Trophoblast cell (in vitro differentiated cells and primary cell): ENCODE measurements at regions not wholly inside any gene's neighbourhood (a gene's known extent, or its start where the extent isn't known, plus 50 kb on each side); places are given as distances from the start of the nearest gene placed in this dataset.

Experiments used
- DNase-seq, 2 donors: peaks; one replicate each; pipeline ENCODE4 v3.0.0-alpha.2; 2016
- H2AFZ ChIP-seq: 2 replicates; pipeline ENCODE4 v1.6.1; 2013; ENCODE audit warnings: low read length, moderate library complexity, mild to moderate bottlenecking; ENCODE audit not compliant: insufficient read depth, poor library complexity
- H2AK5ac ChIP-seq: 2 replicates; pipeline ENCODE4 v1.6.1; 2013; ENCODE audit warnings: mild to moderate bottlenecking, low read length
- H2BK120ac ChIP-seq: 2 replicates; pipeline ENCODE4 v1.6.1; 2013; ENCODE audit warnings: low read length, mild to moderate bottlenecking, moderate library complexity; ENCODE audit not compliant: insufficient read depth, poor library complexity
- H2BK12ac ChIP-seq: 2 replicates; pipeline ENCODE4 v1.6.1; 2013; ENCODE audit warnings: mild to moderate bottlenecking, low read length, moderate library complexity
- H2BK5ac ChIP-seq: 2 replicates; pipeline ENCODE4 v1.6.1; 2013; ENCODE audit warnings: low read length, low read depth, moderate library complexity, mild to moderate bottlenecking; ENCODE audit not compliant: poor library complexity
- H3K14ac ChIP-seq: 2 replicates; pipeline ENCODE4 v1.6.1; 2013; ENCODE audit warnings: mild to moderate bottlenecking, low read length
- H3K18ac ChIP-seq: 2 replicates; pipeline ENCODE4 v1.6.1; 2013; ENCODE audit warnings: mild to moderate bottlenecking, low read length
- H3K23ac ChIP-seq: 2 replicates; pipeline ENCODE4 v1.6.1; 2013; ENCODE audit warnings: low read length
- H3K27ac ChIP-seq: 2 replicates; pipeline ENCODE4 v1.5.1; 2013; ENCODE audit warnings: low read depth, mild to moderate bottlenecking, inconsistent platforms, low read length, moderate library complexity
- H3K27me3 ChIP-seq: 2 replicates; pipeline ENCODE4 v1.6.1; 2013; ENCODE audit warnings: inconsistent platforms, mild to moderate bottlenecking, low read length, moderate library complexity; ENCODE audit not compliant: insufficient read depth
- H3K36me3 ChIP-seq, 2 experiments: 1 replicate in 1 of 2; 2 replicates in 1 of 2; pipeline ENCODE4 v1.6.1; 2013; ENCODE audit warnings: low read length in 2 of 2, mild to moderate bottlenecking in 2 of 2, moderate library complexity in 1 of 2; ENCODE audit not compliant: insufficient read depth in 2 of 2, control insufficient read depth in 1 of 2
- H3K4ac ChIP-seq: 2 replicates; pipeline ENCODE4 v1.6.1; 2013; ENCODE audit warnings: low read depth, mild to moderate bottlenecking, low read length, moderate library complexity
- H3K4me1 ChIP-seq, 2 experiments: 1 replicate in 1 of 2; 2 replicates in 1 of 2; pipeline ENCODE4 v1.6.1; 2013; ENCODE audit warnings: low read length in 2 of 2, mild to moderate bottlenecking in 2 of 2, moderate library complexity in 1 of 2; ENCODE audit not compliant: insufficient read depth in 2 of 2, control insufficient read depth in 1 of 2
- H3K4me2 ChIP-seq: 2 replicates; pipeline ENCODE4 v1.6.1; 2013; ENCODE audit warnings: inconsistent platforms, mild to moderate bottlenecking, low read length, moderate library complexity
- H3K4me3 ChIP-seq: 2 replicates; pipeline ENCODE4 v1.5.1; 2013; ENCODE audit warnings: mild to moderate bottlenecking, low read depth, low read length, inconsistent platforms
- H3K79me1 ChIP-seq: one replicate; pipeline ENCODE4 v1.6.1; 2013; ENCODE audit warnings: low read length
- H3K79me2 ChIP-seq: 2 replicates; pipeline ENCODE4 v1.6.1; 2013; ENCODE audit warnings: low read length, mild to moderate bottlenecking; ENCODE audit not compliant: control insufficient read depth, insufficient read depth, poor library complexity
- H3K9ac ChIP-seq: 2 replicates; pipeline ENCODE4 v1.6.1; 2013; ENCODE audit warnings: mild to moderate bottlenecking, low read length
- H3K9me3 ChIP-seq: 2 replicates; pipeline ENCODE4 v1.6.1; 2013; ENCODE audit warnings: low read depth, mild to moderate bottlenecking, control low read depth, inconsistent platforms, low read length; ENCODE audit not compliant: insufficient read depth
- H4K12ac ChIP-seq: 2 replicates; pipeline ENCODE4 v1.6.1; 2013; ENCODE audit warnings: low read depth, mild to moderate bottlenecking, low read length, moderate library complexity
- H4K8ac ChIP-seq: 2 replicates; pipeline ENCODE4 v1.6.1; 2013; ENCODE audit warnings: low read depth, mild to moderate bottlenecking, low read length, moderate library complexity
- H4K91ac ChIP-seq: one replicate; pipeline ENCODE4 v1.6.1; 2013; ENCODE audit warnings: low read depth, mild to moderate bottlenecking, low read length, moderate library complexity
- WGBS: extraction: QIAGEN DNeasy Blood & Tissue Kit; methylation state at CpG from one replicate; pipeline ENCODE4 v1.1.7; 2013; ENCODE audit warnings: missing lambda C conversion rate; ENCODE audit not compliant: insufficient read length, insufficient coverage; ENCODE audit errors: extremely low coverage; 5-methylcytosine and 5-hydroxymethylcytosine counted together

DNA sequence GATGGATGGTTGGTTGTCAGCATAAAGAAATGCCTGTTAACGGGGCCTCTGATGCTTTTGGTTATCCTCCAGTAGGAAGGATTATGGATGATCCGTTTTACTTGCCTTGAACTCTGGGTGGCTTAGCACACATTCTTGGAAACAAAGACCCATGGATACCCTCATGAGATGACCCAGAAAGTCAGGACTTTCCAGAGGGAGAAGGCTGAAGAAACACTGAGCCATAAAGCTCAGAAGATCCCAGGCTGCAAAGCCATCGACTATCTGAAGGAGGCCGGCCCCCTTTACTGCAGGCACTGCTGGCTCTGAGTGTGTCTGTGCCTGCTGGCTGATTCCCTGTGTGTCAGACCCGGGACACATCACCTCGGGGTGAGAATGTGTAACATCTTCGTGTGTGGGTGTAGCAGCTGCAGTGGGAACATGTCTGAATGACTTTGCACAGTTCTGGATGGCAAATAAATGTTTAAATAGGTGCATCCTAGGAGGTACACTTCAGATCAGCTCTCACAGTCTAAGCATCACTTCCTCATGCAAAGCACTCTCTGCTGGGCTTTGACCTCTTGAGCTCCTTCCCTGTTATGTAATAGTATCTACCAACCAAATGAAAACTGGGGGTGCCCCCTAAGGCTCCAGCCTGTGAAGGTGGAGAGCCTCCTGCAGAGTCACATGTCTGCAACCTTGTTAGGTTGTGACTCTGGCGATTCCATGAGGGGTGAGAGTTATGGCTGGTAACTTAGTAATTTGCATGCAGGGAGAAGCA, 1084.9 kb downstream of the TBC1D22A start:
- DNase-seq, result no peak
- Histone ChIP-seq H2AFZ (no peak overlapping the region), H2AK5ac (no peak overlapping the region), H4K8ac (no peak overlapping the region), H3K9me3 (peaks cover 9% of the 10 kb centered on the region), H3K79me2 (no peaks in the 10 kb centered on the region), H3K14ac (no peak overlapping the region), H3K23ac (no peak overlapping the region), H3K4me3 (no peak overlapping the region), H4K91ac (no peak overlapping the region), H3K4ac (no peak overlapping the region), H3K27ac (no peak overlapping the region), H3K4me1 (no peaks in the 10 kb centered on the region), H2BK5ac (no peak overlapping the region), H3K79me1 (no peaks in the 10 kb centered on the region), H4K12ac (no peak overlapping the region), H3K9ac (no peak overlapping the region), H2BK120ac (no peak overlapping the region), H3K4me2 (no peak overlapping the region), H3K36me3 (no peaks in the 10 kb centered on the region), H2BK12ac (no peak overlapping the region), H3K27me3 (no peaks in the 10 kb centered on the region), H3K18ac (no peak overlapping the region)
- WGBS, result no CpG with 5 or more reads among the region's 8 CpGs

DNA sequence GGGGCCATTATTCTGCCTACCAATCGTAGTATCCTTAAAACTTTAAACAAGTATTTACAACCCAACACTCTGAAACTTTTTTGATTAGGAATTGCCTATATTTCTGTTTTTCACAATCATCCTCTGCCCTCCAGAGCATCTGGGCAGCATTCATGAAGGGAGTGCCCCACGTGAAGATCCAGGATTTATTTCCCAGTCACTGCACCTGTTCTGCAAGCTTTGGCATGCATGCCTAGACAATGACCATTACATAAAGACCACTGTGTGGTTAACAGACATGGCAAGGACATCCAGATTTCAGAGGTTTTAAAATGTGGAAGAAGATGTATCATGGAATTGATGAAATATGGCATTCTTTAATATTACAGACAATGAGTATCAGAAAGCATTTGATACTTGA, 1083.8 kb downstream of the TBC1D22A start:
- H2AK5ac ChIP-seq, result no peak overlapping the region
- no peak overlapping the region for H3K23ac ChIP-seq
- no peaks in the 10 kb centered on the region for H3K79me2 ChIP-seq

DNA sequence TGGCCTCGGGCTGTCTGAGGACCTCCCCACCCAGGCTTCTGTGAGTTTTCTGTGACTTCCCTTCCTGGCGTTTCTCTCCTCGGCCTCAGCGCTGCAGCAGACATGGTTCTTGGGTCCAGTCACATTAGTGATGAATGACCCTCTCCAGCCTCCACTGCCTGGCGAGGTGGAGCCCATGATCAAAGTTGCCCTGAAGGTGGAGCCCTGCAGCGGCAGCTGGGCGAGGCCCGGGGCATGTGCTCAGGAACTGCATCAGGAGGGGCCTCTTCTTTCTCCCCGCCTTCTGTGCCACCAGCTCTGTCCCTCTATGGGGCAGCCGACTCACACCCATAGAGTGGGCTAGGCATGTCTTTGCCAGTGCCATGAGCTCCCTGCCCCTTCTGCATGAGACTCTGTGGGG, 1079.7 kb downstream of the TBC1D22A start:
- H3K4ac ChIP-seq, result no peak overlapping the region
- no peak overlapping the region for H4K8ac ChIP-seq
- no peak overlapping the region for H2BK12ac ChIP-seq
- no peak overlapping the region for H4K91ac ChIP-seq
- no peak overlapping the region for H2AFZ ChIP-seq
- no peaks in the 10 kb centered on the region for H3K9me3 ChIP-seq
- no peak overlapping the region for H2AK5ac ChIP-seq
- H3K36me3 ChIP-seq, result no peaks in the 10 kb centered on the region
- H3K79me2 ChIP-seq, result no peaks in the 10 kb centered on the region
- no peak overlapping the region for H3K18ac ChIP-seq
- H3K27ac ChIP-seq, result no peak overlapping the region
- no peak overlapping the region for H3K14ac ChIP-seq
- H3K4me1 ChIP-seq, result peaks cover 0 to under 1% of the 10 kb centered on the region in 2 experiments
- H4K12ac ChIP-seq, result no peak overlapping the region
- no peak overlapping the region for H3K4me3 ChIP-seq
- H3K4me2 ChIP-seq, result no peak overlapping the region
- no peak overlapping the region for H3K9ac ChIP-seq
- H2BK5ac ChIP-seq, result no peak overlapping the region
- H2BK120ac ChIP-seq, result no peak overlapping the region
- WGBS, result no CpG with 5 or more reads among the region's 10 CpGs
- no peaks in the 10 kb centered on the region for H3K27me3 ChIP-seq
- H3K23ac ChIP-seq, result no peak overlapping the region
- H3K79me1 ChIP-seq, result no peaks in the 10 kb centered on the region
- DNase-seq, result no peak

More for the DNA sequence above, 1083.8 kb downstream of the TBC1D22A start:
- WGBS, result no CpG with 5 or more reads among the region's 2 CpGs
- no peaks in the 10 kb centered on the region for H3K79me1 ChIP-seq
- H3K9me3 ChIP-seq, result peaks cover 9% of the 10 kb centered on the region
- H3K9ac ChIP-seq, result no peak overlapping the region
- no peak overlapping the region for H3K4me2 ChIP-seq
- H3K27ac ChIP-seq, result no peak overlapping the region
- no peak overlapping the region for H2BK5ac ChIP-seq
- H3K4me3 ChIP-seq, result no peak overlapping the region
- no peak overlapping the region for H4K12ac ChIP-seq
- no peak overlapping the region for H3K14ac ChIP-seq
- no peak overlapping the region for H4K91ac ChIP-seq
- no peak overlapping the region for H2AFZ ChIP-seq
- no peak overlapping the region for H2BK12ac ChIP-seq
- H3K4me1 ChIP-seq, result no peaks in the 10 kb centered on the region
- H2BK120ac ChIP-seq, result no peak overlapping the region
- H3K18ac ChIP-seq, result no peak overlapping the region
- DNase-seq, result no peak
- H3K36me3 ChIP-seq, result no peaks in the 10 kb centered on the region
- H3K4ac ChIP-seq, result no peak overlapping the region
- no peaks in the 10 kb centered on the region for H3K27me3 ChIP-seq
- no peak overlapping the region for H4K8ac ChIP-seq

DNA sequence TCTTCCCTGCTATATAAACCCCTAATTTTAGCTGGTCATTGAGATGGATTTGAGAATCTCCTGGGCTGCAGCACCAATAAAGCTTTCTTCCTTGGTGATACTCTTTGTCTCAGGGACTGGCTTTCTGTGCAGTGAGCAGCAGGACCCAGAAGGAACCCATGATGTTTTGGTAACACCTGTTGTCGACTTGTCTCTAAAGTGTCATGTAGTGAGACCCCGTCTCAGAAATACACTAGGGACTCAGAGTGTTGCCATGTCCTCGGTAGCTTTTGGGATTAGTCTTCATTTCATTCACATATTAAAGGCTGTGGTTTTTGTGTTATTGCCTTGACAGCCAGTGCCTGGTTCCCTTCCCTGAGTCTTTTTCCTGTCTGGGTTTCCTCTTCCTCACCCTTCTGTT, 1078.7 kb downstream of the TBC1D22A start:
- no peak overlapping the region for H2AK5ac ChIP-seq
- no peak overlapping the region for H4K8ac ChIP-seq

More for the DNA sequence above, 1078.7 kb downstream of the TBC1D22A start:
- no peaks in the 10 kb centered on the region for H3K79me1 ChIP-seq
- H3K9ac ChIP-seq, result no peak overlapping the region
- no peak overlapping the region for H3K27ac ChIP-seq
- no peak overlapping the region for H2BK5ac ChIP-seq
- H3K14ac ChIP-seq, result no peak overlapping the region
- no peaks in the 10 kb centered on the region for H3K79me2 ChIP-seq
- no peak for DNase-seq
- H3K9me3 ChIP-seq, result no peaks in the 10 kb centered on the region
- no peak overlapping the region for H3K23ac ChIP-seq
- H2BK120ac ChIP-seq, result no peak overlapping the region
- no peak overlapping the region for H3K4me3 ChIP-seq
- no peak overlapping the region for H4K12ac ChIP-seq
- H3K4me1 ChIP-seq, result peaks cover 0 to 5% of the 10 kb centered on the region in 2 experiments
- no peak overlapping the region for H4K91ac ChIP-seq
- no peak overlapping the region for H2AFZ ChIP-seq
- H3K4me2 ChIP-seq, result no peak overlapping the region
- no peaks in the 10 kb centered on the region for H3K27me3 ChIP-seq
- H3K18ac ChIP-seq, result no peak overlapping the region
- H3K36me3 ChIP-seq, result no peaks in the 10 kb centered on the region
- WGBS, result no CpG with 5 or more reads among the region's 3 CpGs
- H3K4ac ChIP-seq, result no peak overlapping the region
- no peak overlapping the region for H2BK12ac ChIP-seq
